ENCODE measurements at regions not wholly inside any gene's neighbourhood (a gene's known extent, or its start where the extent isn't known, plus 50 kb on each side); places are given as distances from the start of the nearest gene placed in this dataset.
A peak's percentile ranks its signal among the peaks of the same experiment; 100 is the strongest.
"Not testable (repeated sequence)": the region's sequence is repeated elsewhere in the genome, so short reads cannot be mapped to it uniquely, and the experiment has no call there.

- no peak for DNase-seq
Observed at GRCh38 chr15:92705764-92706163, 50.2 kb upstream of the FAM174B start.

GRCh38 chr15:92706201-92706600, 50.6 kb upstream of the FAM174B start:
- DNase-seq: no peak

GRCh38 chr15:92707880-92708551, 52.4 kb upstream of the FAM174B start:
- DNase-seq: no peak

GRCh38 chr15:92708635-92709034, 53.1 kb upstream of the FAM174B start:
- DNase-seq: no peak

- DNase-seq: peak; percentile 33
Observed at GRCh38 chr15:92709110-92709790, 53.7 kb upstream of the FAM174B start.

GRCh38 chr15:92711457-92711831, 55.9 kb upstream of the FAM174B start:
- DNase-seq: no peak

GRCh38 chr15:92714077-92714476, 58.5 kb upstream of the FAM174B start:
- DNase-seq: peak; percentile 31

- peak; percentile 66 for DNase-seq
Observed at GRCh38 chr15:92714477-92715401, 59.2 kb upstream of the FAM174B start.

- no peak for DNase-seq
Observed at GRCh38 chr15:92715758-92716157, 60.2 kb upstream of the FAM174B start.

- no peak for DNase-seq
Observed at GRCh38 chr15:92719021-92719420, 63.4 kb upstream of the FAM174B start.

GRCh38 chr15:92724144-92724543, 68.6 kb upstream of the FAM174B start:
- no peak for DNase-seq

GRCh38 chr15:92725171-92725570, 69.6 kb upstream of the FAM174B start:
- DNase-seq: peak; percentile 86

GRCh38 chr15:92728266-92728665, 72.7 kb upstream of the FAM174B start:
- no peak for DNase-seq

- no peak for DNase-seq
Observed at GRCh38 chr15:92733090-92733933, 77.7 kb upstream of the FAM174B start.

- peak; percentile 44 for DNase-seq
Observed at GRCh38 chr15:92733934-92734521, 78.5 kb upstream of the FAM174B start.

- not testable (repeated sequence) for DNase-seq
Observed at GRCh38 chr15:92739246-92739645, 83.7 kb upstream of the FAM174B start.

GRCh38 chr15:92745845-92746271, 90.3 kb upstream of the FAM174B start:
- DNase-seq: no peak

GRCh38 chr15:92747047-92747446, 91.5 kb upstream of the FAM174B start:
- no peak for DNase-seq

- no peak for DNase-seq
Observed at GRCh38 chr15:92749216-92749615, 93.6 kb upstream of the FAM174B start.

GRCh38 chr15:92749946-92750345, 94.4 kb upstream of the FAM174B start:
- DNase-seq: no peak

- DNase-seq: no peak
Observed at GRCh38 chr15:92751528-92751927, 96.0 kb upstream of the FAM174B start.

- DNase-seq: no peak
Observed at GRCh38 chr15:92753591-92753990, 98.0 kb upstream of the FAM174B start.

Measured in kidney glomerular epithelial cell (primary cell).